HUES48 (cell line): ENCODE measurements at regions not wholly inside any gene's neighbourhood (a gene's known extent, or its start where the extent isn't known, plus 50 kb on each side); places are given as distances from the start of the nearest gene placed in this dataset.
A peak's percentile ranks its signal among the peaks of the same experiment; 100 is the strongest.

Source experiments
- H3K27ac ChIP-seq: one replicate; pipeline ENCODE4 v1.7.0; 2013; ENCODE audit warnings: low read depth, low read length, inconsistent platforms
- H3K27me3 ChIP-seq: 2 replicates; pipeline ENCODE4 v1.6.1; 2013; ENCODE audit warnings: mild to moderate bottlenecking, low read length; ENCODE audit not compliant: control insufficient read depth, insufficient read depth
- H3K36me3 ChIP-seq: 2 replicates; pipeline ENCODE4 v1.6.1; 2013; ENCODE audit warnings: low read length; ENCODE audit not compliant: control insufficient read depth, insufficient read depth
- H3K4me1 ChIP-seq: 2 replicates; pipeline ENCODE4 v1.6.1; 2013; ENCODE audit warnings: mild to moderate bottlenecking, low read length; ENCODE audit not compliant: control insufficient read depth, insufficient read depth
- H3K4me3 ChIP-seq: 2 replicates; pipeline ENCODE4 v1.5.1; 2013; ENCODE audit warnings: mild to moderate bottlenecking, low read depth, low read length
- H3K9ac ChIP-seq: 2 replicates; pipeline ENCODE4 v1.6.1; 2013; ENCODE audit warnings: mild to moderate bottlenecking, low read depth, low read length, moderate library complexity
- H3K9me3 ChIP-seq: 2 replicates; pipeline ENCODE4 v1.6.1; 2013; ENCODE audit warnings: low read length; ENCODE audit not compliant: control insufficient read depth, insufficient read depth

GRCh38 chr12:78489990-78490389 is 374.6 kb upstream of the SYT1 start:
- H3K9me3 ChIP-seq = no peaks in the 10 kb centered on the region
- H3K27ac ChIP-seq = no peak overlapping the region
- no peaks in the 10 kb centered on the region for H3K27me3 ChIP-seq
- H3K9ac ChIP-seq = no peak overlapping the region
- no peaks in the 10 kb centered on the region for H3K36me3 ChIP-seq
- no peaks in the 10 kb centered on the region for H3K4me1 ChIP-seq
- no peak overlapping the region for H3K4me3 ChIP-seq

- no peak overlapping the region for H3K27ac ChIP-seq
- no peaks in the 10 kb centered on the region for H3K36me3 ChIP-seq
- H3K4me3 ChIP-seq = no peak overlapping the region
- no peaks in the 10 kb centered on the region for H3K4me1 ChIP-seq
- H3K9me3 ChIP-seq = no peaks in the 10 kb centered on the region
- no peaks in the 10 kb centered on the region for H3K27me3 ChIP-seq
- H3K9ac ChIP-seq = no peak overlapping the region
These were observed 373.7 kb upstream of the SYT1 start for GRCh38 chr12:78490861-78491260.

GRCh38 chr12:78494911-78495310 is 369.7 kb upstream of the SYT1 start:
- Histone ChIP-seq H3K36me3 (no peaks in the 10 kb centered on the region), H3K27me3 (no peaks in the 10 kb centered on the region), H3K9me3 (no peaks in the 10 kb centered on the region), H3K4me1 (no peaks in the 10 kb centered on the region), H3K27ac (no peak overlapping the region), H3K9ac (no peak overlapping the region), H3K4me3 (no peak overlapping the region)

GRCh38 chr12:78501825-78502224 is 362.7 kb upstream of the SYT1 start:
- Histone ChIP-seq H3K27ac (no peak overlapping the region), H3K4me3 (no peak overlapping the region), H3K4me1 (no peaks in the 10 kb centered on the region), H3K36me3 (no peaks in the 10 kb centered on the region), H3K9me3 (no peaks in the 10 kb centered on the region), H3K9ac (no peak overlapping the region), H3K27me3 (no peaks in the 10 kb centered on the region)

- Histone ChIP-seq H3K36me3 (no peaks in the 10 kb centered on the region), H3K27me3 (no peaks in the 10 kb centered on the region), H3K4me1 (no peaks in the 10 kb centered on the region)
These were observed 345.2 kb upstream of the SYT1 start for GRCh38 chr12:78519422-78519821.

GRCh38 chr12:78530100-78530765 is 334.3 kb upstream of the SYT1 start:
- Histone ChIP-seq H3K4me3 (no peak overlapping the region), H3K27ac (peak overlapping the region; percentile 67), H3K36me3 (no peaks in the 10 kb centered on the region), H3K4me1 (peaks cover 37% of the 10 kb centered on the region), H3K9ac (no peak overlapping the region), H3K9me3 (no peaks in the 10 kb centered on the region), H3K27me3 (no peaks in the 10 kb centered on the region)

More at GRCh38 chr12:78519422-78519821, 345.2 kb upstream of the SYT1 start:
- Histone ChIP-seq H3K27ac (no peak overlapping the region), H3K9ac (no peak overlapping the region), H3K9me3 (no peaks in the 10 kb centered on the region), H3K4me3 (no peak overlapping the region)

- H3K9ac ChIP-seq = no peak overlapping the region
- H3K27ac ChIP-seq = no peak overlapping the region
- no peak overlapping the region for H3K4me3 ChIP-seq
- no peaks in the 10 kb centered on the region for H3K36me3 ChIP-seq
- H3K9me3 ChIP-seq = no peaks in the 10 kb centered on the region
- H3K4me1 ChIP-seq = peaks cover 37% of the 10 kb centered on the region
- no peaks in the 10 kb centered on the region for H3K27me3 ChIP-seq
These were observed 332.6 kb upstream of the SYT1 start for GRCh38 chr12:78531831-78532458.

- Histone ChIP-seq H3K27ac (no peak overlapping the region), H3K27me3 (no peaks in the 10 kb centered on the region), H3K9ac (no peak overlapping the region), H3K4me1 (peaks cover 37% of the 10 kb centered on the region), H3K9me3 (no peaks in the 10 kb centered on the region), H3K36me3 (no peaks in the 10 kb centered on the region), H3K4me3 (no peak overlapping the region)
These were observed 330.3 kb upstream of the SYT1 start for GRCh38 chr12:78534311-78534710.

- Histone ChIP-seq H3K27me3 (no peaks in the 10 kb centered on the region), H3K27ac (no peak overlapping the region), H3K4me1 (no peaks in the 10 kb centered on the region), H3K9ac (no peak overlapping the region), H3K4me3 (no peak overlapping the region), H3K36me3 (no peaks in the 10 kb centered on the region), H3K9me3 (no peaks in the 10 kb centered on the region)
These were observed 323.8 kb upstream of the SYT1 start for GRCh38 chr12:78540606-78541336.

GRCh38 chr12:78550831-78551230 is 313.7 kb upstream of the SYT1 start:
- Histone ChIP-seq H3K4me3 (no peak overlapping the region), H3K9ac (no peak overlapping the region), H3K27ac (no peak overlapping the region), H3K4me1 (no peaks in the 10 kb centered on the region), H3K27me3 (no peaks in the 10 kb centered on the region), H3K9me3 (no peaks in the 10 kb centered on the region), H3K36me3 (no peaks in the 10 kb centered on the region)

- peaks cover 6% of the 10 kb centered on the region; the same call in 1 of the 2 replicates for H3K4me1 ChIP-seq
- H3K36me3 ChIP-seq = no peaks in the 10 kb centered on the region
- no peak overlapping the region for H3K4me3 ChIP-seq
- no peaks in the 10 kb centered on the region for H3K27me3 ChIP-seq
- H3K27ac ChIP-seq = no peak overlapping the region
- H3K9ac ChIP-seq = no peak overlapping the region
- H3K9me3 ChIP-seq = no peaks in the 10 kb centered on the region
These were observed 308.8 kb upstream of the SYT1 start for GRCh38 chr12:78555802-78556201.
